Central memory CD4-positive, alpha-beta T cell (primary cell): ENCODE measurements at regions not wholly inside any gene's neighbourhood (a gene's known extent, or its start where the extent isn't known, plus 50 kb on each side); places are given as distances from the start of the nearest gene placed in this dataset.
"Not testable (repeated sequence)": the region's sequence is repeated elsewhere in the genome, so short reads cannot be mapped to it uniquely, and the experiment has no call there.

Experiments used
- DNase-seq: peaks from one replicate; pipeline ENCODE4 v3.0.0; 2022

DNA sequence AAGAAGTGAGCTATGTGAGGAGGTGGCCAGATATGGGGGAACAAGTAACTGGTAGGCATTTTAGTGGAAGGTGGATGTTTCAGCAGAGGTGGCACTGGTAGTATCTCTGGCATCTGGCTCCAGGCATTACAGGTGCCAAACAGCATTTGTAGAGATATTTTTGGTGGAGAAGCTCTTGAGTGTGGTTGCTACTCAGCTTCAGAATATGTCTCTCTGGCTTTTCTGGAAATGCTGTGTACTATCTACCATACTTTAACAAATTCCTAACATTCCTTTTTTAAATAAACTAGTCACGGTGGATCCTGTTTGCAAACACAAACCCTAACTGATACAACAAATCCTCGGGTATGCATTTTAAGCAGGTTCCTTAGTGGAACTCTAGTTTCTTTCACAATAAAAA is 128.0 kb downstream of the BARX2 start:
- no peak for DNase-seq

- no peak for DNase-seq
Observed at GRCh38 chr11:129505266-129505665, 129.6 kb downstream of the BARX2 start.

GRCh38 chr11:129508163-129508562 is 132.5 kb downstream of the BARX2 start:
- DNase-seq = no peak

DNA sequence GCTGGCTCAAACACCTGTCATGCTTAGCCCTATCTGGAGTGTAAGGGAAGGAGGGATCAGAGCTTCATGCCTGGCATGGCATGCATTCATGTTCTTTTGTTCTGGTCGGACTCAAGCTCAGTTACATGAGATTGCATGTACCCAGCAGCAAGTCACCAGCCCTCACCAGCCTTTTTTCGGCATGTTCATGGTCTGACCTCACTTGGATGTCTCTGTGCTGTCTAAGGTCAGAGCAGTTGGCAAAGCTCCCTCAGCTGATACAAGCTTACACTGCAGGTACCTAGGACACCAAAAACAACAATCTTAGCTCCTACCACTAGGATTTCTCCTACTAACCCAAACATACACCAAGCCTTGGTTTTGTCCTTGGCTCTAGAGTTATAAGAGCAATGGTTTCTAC is 152.6 kb downstream of the BARX2 start:
- no peak for DNase-seq

GRCh38 chr11:129530154-129530895 is 154.7 kb downstream of the BARX2 start:
- no peak for DNase-seq

- DNase-seq = no peak
Observed at GRCh38 chr11:129533395-129533794, 157.7 kb downstream of the BARX2 start.

DNA sequence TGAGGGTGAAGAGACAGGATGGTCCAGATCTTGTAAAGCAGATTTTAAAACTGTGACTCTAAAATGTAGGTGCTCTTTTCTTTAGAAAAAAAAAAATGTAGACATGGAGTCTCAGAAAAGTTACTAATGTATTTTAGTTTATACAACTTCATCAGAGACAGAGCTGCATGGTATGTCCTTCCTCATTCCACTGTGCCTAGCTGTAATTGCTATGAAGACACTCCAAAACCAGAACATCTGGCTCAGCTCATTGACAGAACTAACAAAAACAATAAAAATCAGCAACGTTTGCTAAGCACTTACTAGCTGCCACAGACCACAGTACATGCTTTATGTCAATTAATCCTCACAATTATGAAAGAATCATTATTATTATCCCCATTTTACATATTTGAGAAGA is 160.7 kb downstream of the BARX2 start:
- no peak for DNase-seq

GRCh38 chr11:129538323-129538722 is 162.7 kb downstream of the BARX2 start:
- no peak for DNase-seq

DNA sequence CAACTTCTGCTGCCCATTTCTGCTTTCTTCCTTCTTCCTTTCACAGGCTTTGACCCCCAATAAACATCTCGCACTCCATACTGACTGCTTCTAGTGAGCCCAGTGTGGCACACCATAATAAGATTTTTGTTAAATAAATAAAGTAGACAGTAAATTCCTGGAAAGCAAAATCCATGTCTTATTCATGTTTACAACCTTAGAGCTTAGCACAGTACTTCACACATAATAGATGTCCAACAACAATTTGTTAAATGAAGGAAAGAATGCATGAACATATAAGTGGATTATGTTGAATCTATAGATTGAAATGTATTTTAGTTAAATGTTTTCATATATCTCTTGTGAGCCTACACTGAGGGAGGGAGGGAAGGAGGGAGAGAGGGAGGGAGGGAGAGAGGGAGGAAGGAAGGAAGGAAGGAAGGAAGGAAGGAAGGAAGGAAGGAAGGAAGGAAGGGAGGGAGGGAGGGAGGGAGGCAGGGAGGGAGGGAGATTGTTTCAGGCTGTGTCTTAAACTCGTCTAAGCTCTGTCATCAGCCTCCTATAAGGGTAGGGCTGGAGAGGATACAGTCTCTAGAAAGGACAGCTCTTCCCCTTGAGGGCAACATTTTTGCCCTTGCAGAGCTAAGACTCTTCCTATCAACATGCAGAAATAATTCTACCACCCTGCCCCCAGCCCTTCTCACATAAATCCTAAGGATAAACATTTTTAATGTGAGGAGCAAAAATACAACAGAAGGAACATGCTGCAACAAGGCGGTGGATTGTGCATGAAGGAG is 168.1 kb downstream of the BARX2 start:
- no peak for DNase-seq

- no peak for DNase-seq
Observed at GRCh38 chr11:129544691-129545090, 169.0 kb downstream of the BARX2 start.

- DNase-seq = no peak
Observed at GRCh38 chr11:129546266-129546665, 170.6 kb downstream of the BARX2 start.

- DNase-seq = no peak
Observed at GRCh38 chr11:129557421-129557820, 181.8 kb downstream of the BARX2 start.

DNA sequence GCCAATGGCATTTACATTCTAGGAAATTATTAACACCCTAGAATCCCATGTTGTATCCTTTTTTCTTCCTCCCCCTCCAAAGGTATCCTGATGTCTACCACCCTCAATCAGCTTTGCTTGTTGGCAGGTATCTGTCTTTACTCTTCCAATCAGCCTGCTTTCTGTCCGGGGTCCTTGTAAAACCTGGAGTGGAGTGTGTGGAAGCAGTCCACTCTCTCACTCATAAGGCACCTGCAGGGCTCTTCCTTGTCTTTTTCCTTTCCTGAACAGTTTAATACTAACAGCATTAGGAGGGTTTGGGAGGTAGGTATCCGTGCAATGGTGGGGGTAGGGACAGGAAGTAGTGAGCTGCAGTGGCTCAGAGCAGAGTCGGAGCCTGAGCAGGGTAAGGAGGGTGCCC is 193.4 kb downstream of the BARX2 start:
- DNase-seq = no peak

GRCh38 chr11:129572667-129573066 is 197.0 kb downstream of the BARX2 start:
- not testable (repeated sequence) for DNase-seq

- DNase-seq = no peak
Observed at GRCh38 chr11:129573161-129573560, 197.5 kb downstream of the BARX2 start.

DNA sequence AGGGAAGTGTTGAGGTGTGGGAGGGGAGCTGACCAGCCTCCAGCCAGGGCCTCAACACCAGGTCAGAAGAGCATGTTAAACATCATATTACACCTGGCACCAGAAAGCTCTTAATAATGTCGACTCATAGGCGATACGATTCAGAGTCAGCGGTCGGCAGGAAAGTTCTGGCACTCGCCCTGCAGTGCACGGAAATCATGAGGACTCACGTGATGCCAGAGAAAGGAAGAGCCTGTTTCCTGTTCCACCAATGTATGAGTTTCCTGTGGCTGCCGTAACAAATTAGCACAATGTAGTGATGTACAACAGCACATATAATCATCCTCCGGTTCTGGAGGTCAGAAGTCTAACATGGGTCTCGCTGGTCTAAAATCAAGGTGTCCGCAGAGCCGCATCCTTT is 198.8 kb downstream of the BARX2 start:
- no peak for DNase-seq

DNA sequence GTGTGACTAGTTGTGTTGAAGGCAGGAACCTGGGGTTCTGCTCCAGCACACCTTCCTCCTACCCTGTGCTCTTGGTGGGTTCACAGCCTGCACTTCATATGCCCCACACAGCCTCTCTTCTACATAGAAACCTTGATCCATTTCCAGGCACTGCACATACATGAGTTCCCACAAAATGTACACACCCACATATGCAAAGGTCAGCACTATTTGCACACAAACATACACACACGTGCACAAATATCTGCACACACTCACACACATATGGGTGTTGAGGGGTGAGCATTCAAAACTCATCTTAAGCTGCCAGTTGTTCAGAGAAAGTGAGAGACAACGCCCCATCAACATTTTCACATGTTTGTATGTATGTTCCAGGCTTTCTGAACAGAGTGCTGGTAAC is 201.0 kb downstream of the BARX2 start:
- DNase-seq = no peak

- no peak for DNase-seq
Observed at GRCh38 chr11:129578006-129578405, 202.4 kb downstream of the BARX2 start.

GRCh38 chr11:129580278-129580677 is 204.6 kb downstream of the BARX2 start:
- no peak for DNase-seq

GRCh38 chr11:129584316-129584715 is 208.7 kb downstream of the BARX2 start:
- DNase-seq = no peak

GRCh38 chr11:129589190-129589860 is 213.7 kb downstream of the BARX2 start:
- no peak for DNase-seq

GRCh38 chr11:129590030-129590752 is 214.5 kb downstream of the BARX2 start:
- no peak for DNase-seq
